ENCODE measurements at regions not wholly inside any gene's neighbourhood (a gene's known extent, or its start where the extent isn't known, plus 50 kb on each side); places are given as distances from the start of the nearest gene placed in this dataset.

DNA sequence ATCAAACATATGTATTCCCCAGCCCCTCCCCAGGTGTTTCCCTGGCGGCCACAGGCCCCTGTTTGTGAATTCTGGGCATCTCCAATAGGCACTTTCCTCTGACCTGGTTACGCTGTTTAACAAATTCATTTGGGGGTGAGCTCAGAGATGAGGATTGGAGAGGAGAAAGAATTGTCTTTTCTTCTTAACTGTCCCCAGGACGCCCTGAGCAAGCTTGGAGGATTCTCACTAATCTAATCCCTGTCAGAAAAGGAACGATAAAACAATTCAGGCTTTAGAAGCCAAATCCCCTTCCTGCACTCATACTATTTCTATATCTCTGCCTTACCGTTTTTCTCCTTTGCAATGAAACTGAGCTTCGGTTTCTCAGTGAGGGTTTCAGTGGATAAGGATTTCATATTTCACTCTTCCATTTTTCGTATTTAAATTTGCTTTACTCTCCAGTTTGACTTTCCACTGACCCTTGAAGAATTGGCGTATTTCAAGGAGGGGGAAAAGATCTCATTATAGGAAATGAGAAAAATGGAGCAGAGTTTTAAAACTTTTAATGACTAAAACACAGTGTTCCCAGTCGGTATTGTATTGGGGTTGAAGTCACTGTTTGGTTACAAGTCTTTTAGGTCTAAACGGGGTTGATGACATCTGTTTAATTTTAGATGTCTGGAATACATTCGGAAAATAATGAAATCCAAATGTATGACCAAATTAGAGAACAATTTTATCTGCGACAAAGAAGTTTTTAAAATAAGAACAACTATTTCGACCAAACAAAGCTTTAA, 180.1 kb downstream of the MACROH2A1 start:
- Histone ChIP-seq H3K9me3 (no peaks in the 10 kb centered on the region), H3K36me3 (no peaks in the 10 kb centered on the region), H3K27ac (no peak overlapping the region), H3K27me3 (no peaks in the 10 kb centered on the region), H3K4me1 (no peaks in the 10 kb centered on the region), H3K4me3 (no peak overlapping the region)
- DNase-seq (ENCODE audit: low spot score in 2 of 2): no peak
- TF ChIP-seq CTCF (IDR thresholded peaks at IDR 0.05): no peak
- TF ChIP-seq POLR2A (IDR thresholded peaks at IDR 0.05): no peak
- TF ChIP-seq EP300 (IDR thresholded peaks at IDR 0.05): no peak
- WGBS, 2 donors: 64 to 65% methylated on average over 13 of the region's 13 CpGs

DNA sequence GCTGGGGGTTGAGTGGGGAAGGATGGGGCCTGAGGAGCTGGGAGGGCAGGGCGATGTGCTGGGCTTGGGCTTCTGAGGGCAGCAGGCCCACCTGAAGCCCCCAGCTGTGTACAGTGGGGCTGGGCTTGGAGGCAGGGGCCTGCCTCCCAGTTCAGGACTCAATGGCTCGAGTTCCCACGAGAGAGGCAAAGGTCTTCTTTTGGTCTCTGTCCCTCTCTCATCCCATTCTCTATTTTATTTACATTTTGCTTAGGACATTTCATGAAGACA, 180.6 kb downstream of the MACROH2A1 start:
- TF ChIP-seq EP300 (IDR thresholded peaks at IDR 0.05) (no peak), POLR2A (IDR thresholded peaks at IDR 0.05) (no peak), CTCF (IDR thresholded peaks at IDR 0.05) (no peak)
- DNase-seq (ENCODE audit: low spot score in 2 of 2): no peak
- Histone ChIP-seq H3K27ac (no peak overlapping the region), H3K4me3 (no peak overlapping the region), H3K27me3 (no peaks in the 10 kb centered on the region), H3K4me1 (no peaks in the 10 kb centered on the region), H3K9me3 (no peaks in the 10 kb centered on the region), H3K36me3 (no peaks in the 10 kb centered on the region)
- WGBS, 2 donors: 87 to 89% methylated on average over 3 of the region's 3 CpGs

DNA sequence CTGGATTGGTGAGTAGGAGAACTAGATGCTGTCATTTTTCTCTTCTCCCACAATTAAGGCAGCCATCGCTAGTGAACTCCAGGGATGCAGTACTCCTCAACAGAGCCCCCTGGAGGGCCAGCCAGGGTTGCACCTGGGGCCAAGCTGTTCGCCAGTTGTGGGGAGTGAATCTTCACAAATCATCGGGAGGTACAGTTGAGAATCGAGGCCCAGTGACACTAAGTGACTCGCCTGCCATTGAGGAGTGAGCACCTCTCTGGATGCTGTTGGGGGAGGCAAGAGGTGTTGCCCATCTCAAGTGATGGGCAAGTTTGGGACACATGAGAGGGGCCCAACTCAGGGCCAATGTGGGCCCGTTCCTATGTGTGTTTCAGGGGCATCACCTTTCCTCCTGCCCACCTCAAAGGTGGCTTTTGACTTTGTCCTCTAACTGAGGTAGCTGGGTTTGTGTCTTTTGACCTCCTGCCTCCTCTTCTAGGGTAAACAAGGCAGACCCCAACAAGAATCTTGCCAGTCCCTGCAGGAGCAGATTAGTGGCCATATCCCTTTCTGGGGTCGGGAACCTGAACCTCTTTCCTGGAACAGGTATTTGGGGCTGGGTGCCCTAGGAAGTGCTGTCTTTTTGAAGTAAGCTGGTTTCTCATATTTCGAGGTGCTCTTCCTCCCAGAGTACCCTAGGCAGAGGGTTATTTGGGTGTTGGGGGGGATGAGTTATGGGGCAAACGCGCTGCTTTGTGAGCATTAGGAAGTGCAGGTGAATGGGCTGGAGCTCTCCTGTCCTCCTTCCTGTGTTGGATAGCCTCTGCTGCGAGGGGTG, 181.2 kb downstream of the MACROH2A1 start:
- no peaks in the 10 kb centered on the region for H3K36me3 ChIP-seq
- no peak for DNase-seq (ENCODE audit: low spot score in 2 of 2)
- no peaks in the 10 kb centered on the region for H3K9me3 ChIP-seq
- no peaks in the 10 kb centered on the region for H3K27me3 ChIP-seq
- no peak overlapping the region for H3K27ac ChIP-seq
- no peak overlapping the region for H3K4me3 ChIP-seq
- no peaks in the 10 kb centered on the region for H3K4me1 ChIP-seq
- no peak for TF ChIP-seq EP300 (IDR thresholded peaks at IDR 0.05)
- TF ChIP-seq POLR2A (IDR thresholded peaks at IDR 0.05): no peak
- TF ChIP-seq CTCF (IDR thresholded peaks at IDR 0.05): no peak
- 91 to 94% methylated on average over 9 to 10 of the region's 11 CpGs for WGBS, 2 donors

DNA sequence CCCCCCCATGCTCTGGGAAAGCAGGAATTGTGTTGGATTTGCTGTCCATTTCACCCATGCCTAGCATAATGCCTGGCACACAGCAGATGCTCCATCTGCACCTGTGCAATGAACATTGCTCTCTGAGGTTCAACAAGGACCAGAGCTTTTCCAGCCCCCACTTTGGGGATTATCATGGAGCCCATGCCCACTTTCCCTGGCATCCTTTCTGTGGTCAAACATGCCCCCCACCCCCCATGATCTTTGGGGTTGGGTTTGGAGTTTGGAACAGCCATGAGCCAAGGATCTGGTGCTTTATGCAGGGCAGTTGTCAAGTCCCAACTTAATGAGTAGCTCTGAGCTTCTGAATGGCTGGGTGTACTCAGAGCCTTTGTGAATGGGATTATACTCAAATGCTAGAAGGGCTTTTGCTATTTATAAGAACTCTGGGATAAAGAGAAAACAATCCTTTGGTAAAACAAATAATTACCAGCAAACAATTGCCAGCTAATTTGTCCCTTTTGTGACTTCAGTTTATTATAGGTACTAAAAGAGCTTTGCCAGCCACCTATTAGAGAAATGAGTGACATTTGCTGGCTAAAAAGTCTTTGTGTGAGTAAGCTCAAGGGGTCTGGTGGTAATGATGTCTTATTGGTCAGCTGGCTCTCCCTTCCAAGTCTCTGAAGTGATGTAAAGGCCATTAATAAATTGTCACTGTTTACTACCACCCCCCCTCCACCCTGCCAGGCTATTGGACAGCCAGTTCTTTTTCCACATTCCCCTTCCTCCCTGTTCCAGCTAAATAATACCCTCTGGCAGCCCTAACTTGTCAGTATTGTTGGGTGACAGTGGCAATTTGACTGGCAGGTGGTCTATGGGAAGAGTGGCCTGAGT, 182.3 kb downstream of the MACROH2A1 start:
- no peak overlapping the region for H3K27ac ChIP-seq
- no peaks in the 10 kb centered on the region for H3K27me3 ChIP-seq
- TF ChIP-seq EP300 (IDR thresholded peaks at IDR 0.05) (no peak), CTCF (IDR thresholded peaks at IDR 0.05) (no peak), POLR2A (IDR thresholded peaks at IDR 0.05) (no peak)
- H3K9me3 ChIP-seq: no peaks in the 10 kb centered on the region
- H3K36me3 ChIP-seq: no peaks in the 10 kb centered on the region
- no peak for DNase-seq (ENCODE audit: low spot score in 2 of 2)
- H3K4me1 ChIP-seq: no peaks in the 10 kb centered on the region
- H3K4me3 ChIP-seq: no peak overlapping the region
